ACC112 (cell line): ENCODE measurements at regions not wholly inside any gene's neighbourhood (a gene's known extent, or its start where the extent isn't known, plus 50 kb on each side); places are given as distances from the start of the nearest gene placed in this dataset.
"Not testable (repeated sequence)": the region's sequence is repeated elsewhere in the genome, so short reads cannot be mapped to it uniquely, and the experiment has no call there.

ENCODE experiments used
- H2AFZ ChIP-seq: fragments of 200-600 bp; sonication (generic); one replicate; pipeline ENCODE4 v1.6.0; 2017; ENCODE audit warnings: antibody characterized with exemption, low read length; ENCODE audit not compliant: unreplicated experiment
- H3K27ac ChIP-seq: fragments of 200-600 bp; sonication (generic); 2 replicates; pipeline ENCODE4 v1.5.1; 2014; ENCODE audit warnings: low read depth, mild to moderate bottlenecking, antibody characterized with exemption, low read length, moderate library complexity
- H3K27me3 ChIP-seq: fragments of 200-600 bp; sonication (generic); 2 replicates; pipeline ENCODE4 v1.6.1; 2014; ENCODE audit warnings: mild to moderate bottlenecking, antibody characterized with exemption, low read length, moderate library complexity, mixed read lengths; ENCODE audit not compliant: insufficient read depth
- H3K36me3 ChIP-seq: fragments of 200-600 bp; sonication (generic); 2 replicates; pipeline ENCODE4 v1.6.1; 2016; ENCODE audit warnings: mild to moderate bottlenecking, antibody characterized with exemption, low read length, moderate library complexity, mixed read lengths; ENCODE audit not compliant: insufficient read depth
- H3K4me1 ChIP-seq: fragments of 200-600 bp; sonication (generic); one replicate; pipeline ENCODE4 v1.6.1; 2016; ENCODE audit warnings: low read length, mixed read lengths; ENCODE audit not compliant: insufficient read depth, unreplicated experiment, control insufficient read depth
- H3K4me3 ChIP-seq: fragments of 200-600 bp; sonication (generic); 2 replicates; pipeline ENCODE4 v1.5.1; 2014; ENCODE audit warnings: mild to moderate bottlenecking, low read depth, low read length
- H3K79me2 ChIP-seq: fragments of 200-600 bp; sonication (generic); one replicate; pipeline ENCODE4 v1.6.0; 2016; ENCODE audit warnings: low read length; ENCODE audit not compliant: control insufficient read depth, unreplicated experiment, insufficient read depth

GRCh38 chr5:53785924-53786323, 225.5 kb downstream of the NDUFS4 start:
- H3K79me2 ChIP-seq, result no peaks in the 10 kb centered on the region
- H3K36me3 ChIP-seq, result no peaks in the 10 kb centered on the region
- no peaks in the 10 kb centered on the region for H3K4me1 ChIP-seq
- no peak overlapping the region for H3K27ac ChIP-seq
- no peak overlapping the region for H2AFZ ChIP-seq
- H3K4me3 ChIP-seq, result no peak overlapping the region
- peaks cover 14% of the 10 kb centered on the region for H3K27me3 ChIP-seq

GRCh38 chr5:53790026-53790425, 229.6 kb downstream of the NDUFS4 start:
- Histone ChIP-seq H3K36me3 (no peaks in the 10 kb centered on the region), H3K27me3 (peaks cover 14% of the 10 kb centered on the region), H3K27ac (no peak overlapping the region), H3K4me1 (no peaks in the 10 kb centered on the region), H3K79me2 (no peaks in the 10 kb centered on the region), H3K4me3 (no peak overlapping the region), H2AFZ (no peak overlapping the region)

GRCh38 chr5:53792338-53792737, 231.9 kb downstream of the NDUFS4 start:
- Histone ChIP-seq H3K27ac (no peak overlapping the region), H3K27me3 (peaks cover 26% of the 10 kb centered on the region), H2AFZ (no peak overlapping the region), H3K4me1 (no peaks in the 10 kb centered on the region), H3K4me3 (no peak overlapping the region), H3K36me3 (no peaks in the 10 kb centered on the region), H3K79me2 (no peaks in the 10 kb centered on the region)

- not testable (repeated sequence) for H2AFZ ChIP-seq
These were observed 239.2 kb downstream of the NDUFS4 start for GRCh38 chr5:53799644-53800043.

GRCh38 chr5:53808392-53808791, 248.0 kb downstream of the NDUFS4 start:
- H3K4me3 ChIP-seq, H3K27ac ChIP-seq, H3K27me3 ChIP-seq, H2AFZ ChIP-seq, H3K4me1 ChIP-seq, H3K36me3 ChIP-seq, H3K79me2 ChIP-seq: not testable (repeated sequence)

More at GRCh38 chr5:53799644-53800043, 239.2 kb downstream of the NDUFS4 start:
- H3K79me2 ChIP-seq, H3K4me1 ChIP-seq, H3K36me3 ChIP-seq, H3K4me3 ChIP-seq, H3K27ac ChIP-seq: not testable (repeated sequence)
- peaks cover 16% of the 10 kb centered on the region; the same call in 1 of the 2 replicates for H3K27me3 ChIP-seq

GRCh38 chr5:53814819-53815218, 254.4 kb downstream of the NDUFS4 start:
- H3K79me2 ChIP-seq, result no peaks in the 10 kb centered on the region
- peaks cover 59% of the 10 kb centered on the region for H3K27me3 ChIP-seq
- no peaks in the 10 kb centered on the region for H3K36me3 ChIP-seq
- no peaks in the 10 kb centered on the region for H3K4me1 ChIP-seq
- H3K4me3 ChIP-seq, result no peak overlapping the region
- H2AFZ ChIP-seq, result no peak overlapping the region
- H3K27ac ChIP-seq, result no peak overlapping the region

- Histone ChIP-seq H3K36me3 (no peaks in the 10 kb centered on the region), H3K4me3 (no peak overlapping the region), H3K79me2 (no peaks in the 10 kb centered on the region), H2AFZ (no peak overlapping the region), H3K27me3 (peaks cover 59% of the 10 kb centered on the region), H3K4me1 (no peaks in the 10 kb centered on the region), H3K27ac (no peak overlapping the region)
These were observed 255.0 kb downstream of the NDUFS4 start for GRCh38 chr5:53815471-53815870.

GRCh38 chr5:53817183-53817582, 256.7 kb downstream of the NDUFS4 start:
- no peaks in the 10 kb centered on the region for H3K4me1 ChIP-seq
- H3K27ac ChIP-seq, result no peak overlapping the region
- no peaks in the 10 kb centered on the region for H3K79me2 ChIP-seq

GRCh38 chr5:53819482-53819881, 259.0 kb downstream of the NDUFS4 start:
- no peak overlapping the region for H3K27ac ChIP-seq
- peaks cover 47% of the 10 kb centered on the region for H3K27me3 ChIP-seq
- H3K4me3 ChIP-seq, result no peak overlapping the region
- no peaks in the 10 kb centered on the region for H3K36me3 ChIP-seq
- no peaks in the 10 kb centered on the region for H3K79me2 ChIP-seq
- H3K4me1 ChIP-seq, result no peaks in the 10 kb centered on the region
- no peak overlapping the region for H2AFZ ChIP-seq

More at GRCh38 chr5:53817183-53817582, 256.7 kb downstream of the NDUFS4 start:
- Histone ChIP-seq H3K36me3 (no peaks in the 10 kb centered on the region), H3K27me3 (peaks cover 59% of the 10 kb centered on the region), H3K4me3 (no peak overlapping the region), H2AFZ (no peak overlapping the region)

- Histone ChIP-seq H2AFZ (no peak overlapping the region), H3K4me1 (no peaks in the 10 kb centered on the region), H3K36me3 (no peaks in the 10 kb centered on the region)
These were observed 259.8 kb downstream of the NDUFS4 start for GRCh38 chr5:53820119-53820801.

GRCh38 chr5:53820802-53821171, 260.3 kb downstream of the NDUFS4 start:
- Histone ChIP-seq H3K4me1 (no peaks in the 10 kb centered on the region), H3K27ac (no peak overlapping the region), H3K36me3 (no peaks in the 10 kb centered on the region), H2AFZ (no peak overlapping the region), H3K4me3 (no peak overlapping the region), H3K79me2 (no peaks in the 10 kb centered on the region), H3K27me3 (peaks cover 38% of the 10 kb centered on the region)

More at GRCh38 chr5:53820119-53820801, 259.8 kb downstream of the NDUFS4 start:
- H3K27ac ChIP-seq, result no peak overlapping the region
- H3K79me2 ChIP-seq, result no peaks in the 10 kb centered on the region
- H3K4me3 ChIP-seq, result no peak overlapping the region
- peaks cover 42% of the 10 kb centered on the region for H3K27me3 ChIP-seq
